ENCODE measurements at regions not wholly inside any gene's neighbourhood (a gene's known extent, or its start where the extent isn't known, plus 50 kb on each side); places are given as distances from the start of the nearest gene placed in this dataset.
"Not testable (repeated sequence)": the region's sequence is repeated elsewhere in the genome, so short reads cannot be mapped to it uniquely, and the experiment has no call there.

DNA sequence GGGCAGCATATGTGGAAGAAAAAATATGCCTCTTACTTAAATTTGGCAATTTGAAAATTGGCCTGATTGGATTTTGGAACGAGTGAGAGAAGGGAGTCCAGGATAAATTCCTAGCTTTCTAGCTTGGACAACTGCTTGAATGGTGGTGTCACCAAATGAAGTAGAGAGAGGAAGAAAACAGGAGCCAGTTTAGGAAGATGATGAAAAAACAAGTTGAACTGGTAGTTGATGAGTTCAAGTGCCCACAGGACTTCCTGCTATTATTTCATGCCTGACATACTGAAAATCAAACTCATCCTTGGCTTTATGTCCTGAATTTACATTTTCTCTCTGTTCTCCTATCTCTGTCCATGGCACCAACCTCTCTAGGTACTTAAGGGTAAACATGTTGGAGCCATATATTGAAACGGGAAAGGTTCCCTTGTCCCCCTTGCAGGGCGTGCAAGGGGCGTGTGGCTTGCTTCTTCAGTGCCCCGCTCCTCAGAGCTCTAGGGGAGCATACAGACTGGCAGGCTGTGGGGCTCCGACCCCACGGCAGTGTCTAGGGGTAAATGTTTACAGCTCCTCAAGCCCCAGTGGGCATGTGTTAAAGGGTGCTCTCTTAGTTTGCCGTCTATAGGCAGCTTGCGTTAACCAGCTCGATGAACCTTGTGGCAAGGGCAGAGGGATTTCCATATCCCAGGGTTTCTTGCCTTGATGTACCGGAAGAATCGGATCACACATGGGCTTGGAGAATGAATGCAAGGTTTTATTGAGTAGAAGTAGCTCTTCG lies 250.7 kb upstream of the PGRMC2 start:
- ChIA-PET POLR2A (no interaction called here), CTCF (no interaction called here)
- H3K4me3 Mint-ChIP-seq: no peak overlapping the region
- H3K36me3 Mint-ChIP-seq: no peaks in the 10 kb centered on the region
- H3K27ac Mint-ChIP-seq: no peak overlapping the region
- H3K27me3 ChIP-seq (ENCODE audit: insufficient read depth, low read length, poor library complexity, severe bottlenecking): no peaks in the 10 kb centered on the region
- peaks cover 8 to 34% of the 10 kb centered on the region in 2 donors for H3K27me3 Mint-ChIP-seq
- no peak overlapping the region for H3K4me3 ChIP-seq (ENCODE audit: low read length)
- no peaks in the 10 kb centered on the region for H3K4me1 ChIP-seq (ENCODE audit: insufficient read depth, low read length)
- no peaks in the 10 kb centered on the region for H3K4me1 Mint-ChIP-seq
- no peak overlapping the region for H3K27ac ChIP-seq (ENCODE audit: low read depth, low read length)
- H3K9me3 Mint-ChIP-seq: no peaks in the 10 kb centered on the region
- H3K36me3 ChIP-seq (ENCODE audit: insufficient read depth, low read length): no peaks in the 10 kb centered on the region
- H3K9me3 ChIP-seq (ENCODE audit: low read length): no peaks in the 10 kb centered on the region
- no peak for DNase-seq

DNA sequence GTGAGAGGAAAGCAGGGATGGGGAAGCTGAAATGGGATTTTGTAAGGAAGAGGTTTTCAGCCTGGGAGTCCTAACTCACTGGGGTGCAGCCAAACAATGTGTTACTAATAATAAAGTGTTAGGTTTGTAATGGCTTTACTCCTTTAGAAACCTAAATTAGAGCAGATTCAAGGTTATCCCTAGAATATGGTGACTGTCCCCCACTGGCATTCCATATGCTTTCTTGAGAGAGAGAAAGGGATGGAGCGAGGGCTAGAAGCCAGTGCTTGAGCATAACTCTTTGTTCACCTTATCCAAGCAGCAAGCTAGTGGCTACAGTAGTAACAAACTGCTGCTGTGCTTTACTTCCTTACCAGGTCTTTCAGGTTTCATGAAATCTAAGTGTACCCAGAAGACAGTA lies 249.1 kb upstream of the PGRMC2 start:
- Mint-ChIP-seq H3K4me3 (no peak overlapping the region), H3K27ac (no peak overlapping the region), H3K4me1 (no peaks in the 10 kb centered on the region), H3K27me3 (peaks cover 11 to 40% of the 10 kb centered on the region in 2 donors), H3K36me3 (no peaks in the 10 kb centered on the region), H3K9me3 (no peaks in the 10 kb centered on the region)
- Histone ChIP-seq H3K36me3 (ENCODE audit: insufficient read depth, low read length) (no peaks in the 10 kb centered on the region), H3K9me3 (ENCODE audit: low read length) (no peaks in the 10 kb centered on the region), H3K4me1 (ENCODE audit: insufficient read depth, low read length) (no peaks in the 10 kb centered on the region), H3K4me3 (ENCODE audit: low read length) (no peak overlapping the region), H3K27me3 (ENCODE audit: insufficient read depth, low read length, poor library complexity, severe bottlenecking) (no peaks in the 10 kb centered on the region), H3K27ac (ENCODE audit: low read depth, low read length) (no peak overlapping the region)
- CTCF ChIA-PET: no interaction called here
- DNase-seq: no peak
- POLR2A ChIA-PET: no interaction called here

DNA sequence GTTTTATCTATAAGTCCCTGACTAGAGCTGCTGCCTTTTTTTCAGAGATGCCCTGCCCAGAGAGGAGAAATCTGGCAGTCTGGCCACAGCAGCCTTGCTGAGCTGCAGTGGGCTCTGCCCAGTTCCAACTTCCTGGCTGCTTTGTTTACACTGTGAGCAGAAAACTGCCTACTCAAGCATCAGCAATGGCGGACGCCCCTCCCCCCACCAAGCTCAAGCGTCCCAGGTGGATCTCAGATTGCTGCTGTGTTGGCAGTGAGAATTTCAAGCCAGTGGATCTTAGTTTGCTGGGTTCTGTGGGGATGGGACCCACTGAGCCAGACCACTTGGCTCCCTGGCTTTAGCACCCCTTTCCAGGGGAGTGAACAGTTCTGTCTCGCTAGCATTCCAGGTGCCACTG lies 247.9 kb upstream of the PGRMC2 start:
- Mint-ChIP-seq H3K27me3 (peaks cover 11 to 40% of the 10 kb centered on the region in 2 donors), H3K27ac (peak overlapping the region in 1 of 8 donors; percentile 19)
- DNase-seq; H3K4me1 Mint-ChIP-seq; H3K27ac ChIP-seq (ENCODE audit: low read depth, low read length); H3K27me3 ChIP-seq (ENCODE audit: insufficient read depth, low read length, poor library complexity, severe bottlenecking); H3K4me3 Mint-ChIP-seq; H3K4me3 ChIP-seq (ENCODE audit: low read length); POLR2A ChIA-PET; H3K36me3 Mint-ChIP-seq; H3K9me3 ChIP-seq (ENCODE audit: low read length); H3K9me3 Mint-ChIP-seq; H3K4me1 ChIP-seq (ENCODE audit: insufficient read depth, low read length); H3K36me3 ChIP-seq (ENCODE audit: insufficient read depth, low read length): not testable (repeated sequence)
- CTCF ChIA-PET: interaction anchor here (0.8 kb wide), 1 partner anchor 28 kb away, joined by 3 read pairs; no protein-coding TSS in a partner anchor

DNA sequence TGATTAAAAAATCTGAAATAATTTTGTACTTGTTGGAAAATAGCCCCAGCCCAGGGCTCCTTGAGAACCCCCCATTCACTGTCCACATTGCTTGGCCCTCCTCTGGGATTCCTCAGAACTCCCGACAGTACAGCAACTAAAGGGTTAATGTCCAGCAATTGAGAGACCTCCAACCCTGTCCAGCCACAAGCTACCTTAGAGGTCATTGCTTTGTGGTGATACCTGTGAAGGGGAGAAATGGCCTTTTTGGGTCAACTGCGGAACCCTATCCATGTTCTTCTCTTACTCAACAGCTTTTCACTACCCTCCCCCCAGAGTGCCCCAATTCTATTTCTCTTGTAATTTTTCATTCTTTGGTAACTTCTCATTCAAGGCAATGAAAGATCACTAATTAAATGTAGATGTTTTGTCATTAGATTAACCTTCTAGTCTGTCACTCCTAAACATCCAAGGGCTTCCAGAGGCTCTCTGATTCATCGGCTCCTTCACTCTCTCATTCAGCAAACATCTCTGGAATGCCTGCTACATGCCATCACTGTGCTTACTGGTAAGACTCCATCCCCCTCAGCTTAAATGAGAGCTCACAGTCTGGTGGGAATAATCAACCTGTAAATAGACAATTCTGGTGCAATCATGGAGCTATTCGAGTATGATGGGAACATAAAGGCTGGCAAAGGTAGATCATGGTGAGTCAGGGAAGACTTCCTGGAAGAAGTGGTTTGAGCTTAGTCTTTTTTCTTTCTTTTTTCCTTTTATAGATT lies 241.4 kb upstream of the PGRMC2 start:
- no peak overlapping the region for H3K27ac ChIP-seq (ENCODE audit: low read depth, low read length)
- no peak overlapping the region for H3K4me3 Mint-ChIP-seq
- CTCF ChIA-PET: no interaction called here

DNA sequence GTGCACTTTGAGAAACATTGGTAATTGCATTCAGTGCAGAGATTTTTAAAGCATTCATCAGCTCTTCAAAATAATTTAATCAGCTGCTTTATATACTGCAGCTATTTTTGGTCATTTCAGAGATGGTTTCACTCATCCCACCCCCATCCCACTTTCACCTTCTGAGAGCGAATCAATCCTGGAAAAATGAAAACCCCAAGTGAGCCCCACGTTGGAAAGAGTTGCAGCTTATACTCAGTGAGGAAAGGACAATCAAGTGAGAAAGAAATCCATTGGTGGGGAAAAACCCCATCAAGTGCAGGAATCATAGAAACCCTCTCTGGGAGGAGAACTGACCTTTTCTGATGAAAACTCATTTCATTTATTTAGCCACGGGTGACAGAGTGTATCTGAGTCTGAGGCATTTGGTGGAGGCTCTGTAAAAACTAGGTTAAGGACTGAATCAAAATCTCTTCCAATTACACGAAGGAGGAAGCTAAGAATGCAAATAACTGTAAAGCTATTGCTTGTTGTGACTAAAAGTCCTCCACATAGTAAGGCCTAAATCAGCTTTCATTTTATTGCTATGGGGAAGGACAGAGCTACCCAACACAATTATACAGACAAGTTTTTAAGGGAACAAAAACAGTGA lies 240.4 kb upstream of the PGRMC2 start:
- peaks cover 4 to 16% of the 10 kb centered on the region in 2 donors for H3K27me3 Mint-ChIP-seq
- H3K27ac Mint-ChIP-seq: no peak overlapping the region
- H3K4me1 ChIP-seq (ENCODE audit: insufficient read depth, low read length): no peaks in the 10 kb centered on the region
- no peak overlapping the region for H3K4me3 Mint-ChIP-seq
- ChIA-PET CTCF (no interaction called here), POLR2A (no interaction called here)
- H3K4me3 ChIP-seq (ENCODE audit: low read length): no peak overlapping the region
- no peaks in the 10 kb centered on the region for H3K27me3 ChIP-seq (ENCODE audit: insufficient read depth, low read length, poor library complexity, severe bottlenecking)
- H3K36me3 ChIP-seq (ENCODE audit: insufficient read depth, low read length): no peaks in the 10 kb centered on the region
- no peaks in the 10 kb centered on the region for H3K9me3 ChIP-seq (ENCODE audit: low read length)
- H3K9me3 Mint-ChIP-seq: no peaks in the 10 kb centered on the region
- no peak overlapping the region for H3K27ac ChIP-seq (ENCODE audit: low read depth, low read length)
- no peaks in the 10 kb centered on the region for H3K4me1 Mint-ChIP-seq
- DNase-seq: no peak
- peaks cover 0 to 3% (median 0%) of the 10 kb centered on the region in 3 donors for H3K36me3 Mint-ChIP-seq

More for the DNA sequence above, 241.4 kb upstream of the PGRMC2 start:
- Mint-ChIP-seq H3K27ac (no peak overlapping the region), H3K27me3 (peaks cover 4 to 16% of the 10 kb centered on the region in 2 donors), H3K4me1 (no peaks in the 10 kb centered on the region), H3K9me3 (no peaks in the 10 kb centered on the region), H3K36me3 (peaks cover 0 to 3% (median 0%) of the 10 kb centered on the region in 3 donors)
- POLR2A ChIA-PET: no interaction called here
- DNase-seq: no peak
- H3K4me1 ChIP-seq (ENCODE audit: insufficient read depth, low read length): no peaks in the 10 kb centered on the region
- no peaks in the 10 kb centered on the region for H3K36me3 ChIP-seq (ENCODE audit: insufficient read depth, low read length)
- no peaks in the 10 kb centered on the region for H3K9me3 ChIP-seq (ENCODE audit: low read length)
- no peaks in the 10 kb centered on the region for H3K27me3 ChIP-seq (ENCODE audit: insufficient read depth, low read length, poor library complexity, severe bottlenecking)
- no peak overlapping the region for H3K4me3 ChIP-seq (ENCODE audit: low read length)

DNA sequence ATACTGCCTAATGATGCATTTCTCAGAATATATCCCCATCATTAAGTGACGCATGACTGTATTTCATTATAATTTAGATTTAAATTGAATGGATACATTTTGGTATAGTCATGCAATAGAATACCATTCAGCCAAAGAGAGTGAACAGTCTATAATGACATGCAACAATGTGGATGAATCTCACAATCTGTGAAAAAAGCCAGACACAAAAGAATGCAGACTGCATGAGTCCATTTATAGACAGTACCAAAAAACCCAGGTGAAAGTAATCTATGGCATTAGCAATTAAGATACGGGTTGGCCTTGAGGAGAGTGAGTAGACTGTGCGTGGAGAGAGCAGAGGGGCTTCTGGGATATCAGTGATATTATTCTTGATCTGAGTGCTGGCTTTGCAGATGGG lies 239.7 kb upstream of the PGRMC2 start:
- Histone ChIP-seq H3K27me3 (ENCODE audit: insufficient read depth, low read length, poor library complexity, severe bottlenecking) (no peaks in the 10 kb centered on the region), H3K9me3 (ENCODE audit: low read length) (no peaks in the 10 kb centered on the region), H3K27ac (ENCODE audit: low read depth, low read length) (no peak overlapping the region), H3K4me3 (ENCODE audit: low read length) (no peak overlapping the region), H3K4me1 (ENCODE audit: insufficient read depth, low read length) (no peaks in the 10 kb centered on the region), H3K36me3 (ENCODE audit: insufficient read depth, low read length) (no peaks in the 10 kb centered on the region)
- Mint-ChIP-seq H3K9me3 (no peaks in the 10 kb centered on the region), H3K27me3 (peaks cover 4 to 16% of the 10 kb centered on the region in 2 donors), H3K36me3 (peaks cover 0 to 3% (median 0%) of the 10 kb centered on the region in 3 donors), H3K27ac (no peak overlapping the region), H3K4me1 (no peaks in the 10 kb centered on the region), H3K4me3 (no peak overlapping the region)
- CTCF ChIA-PET: no interaction called here
- no peak for DNase-seq
- POLR2A ChIA-PET: no interaction called here

DNA sequence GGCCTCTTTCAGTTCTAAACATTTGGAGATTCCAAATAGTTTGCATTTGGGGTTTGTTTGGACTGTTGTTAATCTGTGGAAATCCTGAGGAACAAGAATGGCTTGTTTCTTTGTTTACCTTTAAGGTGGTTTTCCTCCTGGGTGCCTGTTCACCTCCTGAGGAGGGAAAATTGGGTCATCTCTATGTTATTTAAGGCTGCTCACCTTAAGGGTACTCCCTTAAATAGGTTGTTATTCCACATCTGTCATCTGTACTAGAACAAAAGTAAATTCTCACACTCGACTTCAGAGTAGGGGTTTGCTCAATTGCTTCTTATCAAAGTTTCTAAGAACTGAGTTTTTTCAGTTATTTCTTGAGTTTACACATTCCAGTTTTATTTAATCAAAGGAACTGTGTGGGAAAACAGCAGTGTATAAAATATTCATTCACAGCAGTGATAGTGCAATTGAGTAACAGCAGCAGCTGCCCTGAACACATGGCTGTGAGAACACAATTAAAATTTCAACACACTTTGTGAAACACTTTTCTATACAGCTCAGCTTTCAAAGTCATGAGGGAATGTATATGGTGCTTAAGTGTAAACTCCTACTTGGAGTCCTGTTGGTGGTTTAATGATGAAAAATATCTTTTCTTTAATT lies 238.5 kb upstream of the PGRMC2 start:
- CTCF ChIA-PET: no interaction called here
- Mint-ChIP-seq H3K4me3 (no peak overlapping the region), H3K4me1 (no peaks in the 10 kb centered on the region), H3K27ac (no peak overlapping the region), H3K9me3 (no peaks in the 10 kb centered on the region), H3K27me3 (peaks cover 5 to 27% of the 10 kb centered on the region in 2 donors), H3K36me3 (peaks cover 0 to 3% (median 0%) of the 10 kb centered on the region in 3 donors)
- POLR2A ChIA-PET: no interaction called here
- H3K4me1 ChIP-seq (ENCODE audit: insufficient read depth, low read length): no peaks in the 10 kb centered on the region
- no peaks in the 10 kb centered on the region for H3K36me3 ChIP-seq (ENCODE audit: insufficient read depth, low read length)
- no peaks in the 10 kb centered on the region for H3K27me3 ChIP-seq (ENCODE audit: insufficient read depth, low read length, poor library complexity, severe bottlenecking)
- DNase-seq: no peak
- H3K4me3 ChIP-seq (ENCODE audit: low read length): no peak overlapping the region
- H3K9me3 ChIP-seq (ENCODE audit: low read length): no peaks in the 10 kb centered on the region
- H3K27ac ChIP-seq (ENCODE audit: low read depth, low read length): no peak overlapping the region

DNA sequence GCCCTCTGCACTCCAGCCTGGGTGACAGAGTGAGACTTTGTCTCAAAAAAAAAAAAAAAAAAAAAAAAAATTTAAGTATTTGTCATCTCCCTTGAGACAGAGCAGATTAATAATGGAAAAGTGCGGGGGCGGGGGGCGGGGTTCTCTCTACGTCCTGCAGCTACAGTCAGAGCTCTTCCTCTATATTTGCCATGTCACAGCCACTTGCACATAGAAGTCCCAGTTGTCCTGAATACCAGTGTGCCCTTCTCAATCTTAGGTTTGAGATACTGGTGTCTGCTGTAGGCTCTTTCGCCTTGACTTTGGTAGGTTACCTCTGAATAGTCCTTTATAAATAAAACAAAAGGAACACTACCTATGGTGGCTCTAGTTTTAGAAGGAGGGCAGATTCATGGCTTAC lies 237.8 kb upstream of the PGRMC2 start:
- POLR2A ChIA-PET: no interaction called here
- CTCF ChIA-PET: no interaction called here
- H3K27ac Mint-ChIP-seq: no peak overlapping the region

More for the DNA sequence above, 237.8 kb upstream of the PGRMC2 start:
- no peaks in the 10 kb centered on the region for H3K9me3 Mint-ChIP-seq
- H3K36me3 Mint-ChIP-seq: peaks cover 0 to 3% (median 0%) of the 10 kb centered on the region in 3 donors
- Histone ChIP-seq H3K4me1 (ENCODE audit: insufficient read depth, low read length) (no peaks in the 10 kb centered on the region), H3K27me3 (ENCODE audit: insufficient read depth, low read length, poor library complexity, severe bottlenecking) (no peaks in the 10 kb centered on the region), H3K4me3 (ENCODE audit: low read length) (no peak overlapping the region), H3K9me3 (ENCODE audit: low read length) (no peaks in the 10 kb centered on the region), H3K27ac (ENCODE audit: low read depth, low read length) (no peak overlapping the region), H3K36me3 (ENCODE audit: insufficient read depth, low read length) (no peaks in the 10 kb centered on the region)
- peaks cover 6 to 34% of the 10 kb centered on the region in 2 donors for H3K27me3 Mint-ChIP-seq
- DNase-seq: no peak
- H3K4me1 Mint-ChIP-seq: no peaks in the 10 kb centered on the region
- no peak overlapping the region for H3K4me3 Mint-ChIP-seq
